ENCODE measurements at regions not wholly inside any gene's neighbourhood (a gene's known extent, or its start where the extent isn't known, plus 50 kb on each side); places are given as distances from the start of the nearest gene placed in this dataset.

DNA sequence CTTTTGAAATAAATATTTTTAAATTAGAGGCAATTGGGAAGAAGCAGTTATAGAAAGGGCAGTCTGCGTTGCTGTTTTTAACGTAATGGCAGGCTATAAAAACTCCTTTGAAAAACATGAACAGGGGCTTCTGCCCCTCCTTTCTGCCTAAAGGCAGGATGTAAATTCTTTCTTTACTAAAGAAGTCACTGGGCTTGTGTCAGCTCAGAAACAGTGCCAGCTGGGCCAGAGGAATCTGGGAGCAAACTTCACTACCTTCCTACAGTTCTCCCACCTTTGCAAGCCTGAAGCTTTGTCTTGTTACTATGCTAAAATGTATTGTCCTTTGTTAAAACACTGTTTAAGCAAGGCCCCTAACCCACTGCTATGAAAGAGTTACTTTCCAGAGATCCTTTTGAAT is 1664.8 kb downstream of the RPA4 start:
- H3K27ac ChIP-seq, result no peak overlapping the region

DNA sequence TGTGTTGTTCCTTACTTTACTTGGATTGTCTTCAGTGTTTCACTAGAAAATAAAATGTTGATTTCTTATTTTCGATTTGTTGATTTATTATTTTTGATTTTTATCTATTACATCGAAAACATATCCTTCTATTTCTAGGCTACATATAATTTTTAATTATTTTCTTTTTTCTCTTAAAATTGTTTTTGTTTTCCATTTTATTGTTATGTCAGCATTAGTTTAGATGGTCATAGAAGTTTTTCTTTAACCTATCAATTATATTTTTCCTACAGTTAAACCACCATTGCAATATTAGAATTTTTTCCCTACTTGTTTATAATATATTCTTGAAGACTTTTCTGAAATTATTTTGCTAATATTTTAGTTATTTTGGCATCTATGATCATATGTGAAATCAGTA is 1685.1 kb downstream of the RPA4 start:
- DNase-seq, result no peak
- no peaks in the 10 kb centered on the region for H3K36me3 ChIP-seq
- intact Hi-C loops (cut with DNase I), result no loop called here
- no peak overlapping the region for H3K27ac ChIP-seq
- H3K4me3 ChIP-seq (replicated peaks in 1 of 3), result no peak overlapping the region
- H3K4me1 ChIP-seq, result no peaks in the 10 kb centered on the region
- no peaks in the 10 kb centered on the region for H3K27me3 ChIP-seq
- 84 to 87% methylated on average over 2 of the region's 2 CpGs for whole genome bisulfite sequencing, 2 donors
- TF ChIP-seq POLR2A (IDR thresholded peaks at IDR 0.05), result no peak
- TF ChIP-seq, protein P1, sequence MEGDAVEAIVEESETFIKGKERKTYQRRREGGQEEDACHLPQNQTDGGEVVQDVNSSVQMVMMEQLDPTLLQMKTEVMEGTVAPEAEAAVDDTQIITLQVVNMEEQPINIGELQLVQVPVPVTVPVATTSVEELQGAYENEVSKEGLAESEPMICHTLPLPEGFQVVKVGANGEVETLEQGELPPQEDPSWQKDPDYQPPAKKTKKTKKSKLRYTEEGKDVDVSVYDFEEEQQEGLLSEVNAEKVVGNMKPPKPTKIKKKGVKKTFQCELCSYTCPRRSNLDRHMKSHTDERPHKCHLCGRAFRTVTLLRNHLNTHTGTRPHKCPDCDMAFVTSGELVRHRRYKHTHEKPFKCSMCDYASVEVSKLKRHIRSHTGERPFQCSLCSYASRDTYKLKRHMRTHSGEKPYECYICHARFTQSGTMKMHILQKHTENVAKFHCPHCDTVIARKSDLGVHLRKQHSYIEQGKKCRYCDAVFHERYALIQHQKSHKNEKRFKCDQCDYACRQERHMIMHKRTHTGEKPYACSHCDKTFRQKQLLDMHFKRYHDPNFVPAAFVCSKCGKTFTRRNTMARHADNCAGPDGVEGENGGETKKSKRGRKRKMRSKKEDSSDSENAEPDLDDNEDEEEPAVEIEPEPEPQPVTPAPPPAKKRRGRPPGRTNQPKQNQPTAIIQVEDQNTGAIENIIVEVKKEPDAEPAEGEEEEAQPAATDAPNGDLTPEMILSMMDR (IDR thresholded peaks at IDR 0.05), result no peak
- no peaks in the 10 kb centered on the region for H3K9me3 ChIP-seq

More for the DNA sequence above, 1664.8 kb downstream of the RPA4 start:
- no peak for TF ChIP-seq POLR2A (IDR thresholded peaks at IDR 0.05)
- TF ChIP-seq, protein P1 (IDR thresholded peaks at IDR 0.05), result no peak
- no peaks in the 10 kb centered on the region for H3K9me3 ChIP-seq
- H3K4me1 ChIP-seq, result no peaks in the 10 kb centered on the region
- WGBS, 2 donors, result 8 to 33% methylated on average over 2 of the region's 2 CpGs
- no peak for DNase-seq
- intact Hi-C loops (cut with DNase I), result no loop called here
- H3K4me3 ChIP-seq (replicated peaks in 1 of 3), result no peak overlapping the region
- H3K27me3 ChIP-seq, result no peaks in the 10 kb centered on the region
- H3K36me3 ChIP-seq, result no peaks in the 10 kb centered on the region

DNA sequence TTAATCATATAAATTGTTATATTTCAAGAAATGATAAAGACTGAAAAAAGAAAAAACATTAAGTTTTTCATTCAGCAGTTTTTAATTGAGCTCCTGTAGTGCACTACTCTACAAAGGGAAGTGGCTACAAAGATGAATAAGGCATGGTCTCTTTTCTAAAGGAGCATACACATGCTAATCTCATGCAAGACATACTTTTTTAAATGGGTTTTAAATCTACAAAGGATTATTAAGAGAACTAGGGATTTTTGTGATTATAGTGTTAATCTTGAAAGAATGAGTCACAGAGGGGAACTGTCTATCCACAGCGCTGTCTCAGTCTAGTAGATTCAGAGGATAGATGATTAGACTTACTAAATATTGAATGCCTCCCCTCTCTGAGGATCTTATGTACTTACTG is 1722.2 kb downstream of the RPA4 start:
- 24 to 50% methylated on average over 1 of the region's 1 CpG for WGBS, 2 donors
- H3K27me3 ChIP-seq, result no peaks in the 10 kb centered on the region
- no peaks in the 10 kb centered on the region for H3K9me3 ChIP-seq
- no peak overlapping the region for H3K4me3 ChIP-seq (replicated peaks in 1 of 3)
- intact Hi-C loops (cut with DNase I), result no loop called here
- H3K36me3 ChIP-seq, result no peaks in the 10 kb centered on the region
- no peaks in the 10 kb centered on the region for H3K4me1 ChIP-seq
- no peak for TF ChIP-seq POLR2A (IDR thresholded peaks at IDR 0.05)
- no peak for DNase-seq
- no peak overlapping the region for H3K27ac ChIP-seq

GRCh38 chrX:98607739-98608138 is 1724.0 kb downstream of the RPA4 start:
- 70 to 79% methylated on average over 2 of the region's 2 CpGs for WGBS, 2 donors

GRCh38 chrX:98627645-98628044 is 1743.9 kb downstream of the RPA4 start:
- Histone ChIP-seq H3K9me3 (no peaks in the 10 kb centered on the region), H3K4me1 (no peaks in the 10 kb centered on the region), H3K36me3 (no peaks in the 10 kb centered on the region), H3K4me3 (replicated peaks in 1 of 3) (no peak overlapping the region), H3K27me3 (no peaks in the 10 kb centered on the region), H3K27ac (no peak overlapping the region)
- intact Hi-C loops (cut with DNase I), result no loop called here
- TF ChIP-seq, protein P1 (IDR thresholded peaks at IDR 0.05), result no peak
- no peak for TF ChIP-seq POLR2A (IDR thresholded peaks at IDR 0.05)
- DNase-seq, result no peak

More at GRCh38 chrX:98607739-98608138, 1724.0 kb downstream of the RPA4 start:
- Histone ChIP-seq H3K27me3 (no peaks in the 10 kb centered on the region), H3K4me3 (replicated peaks in 1 of 3) (no peak overlapping the region), H3K36me3 (no peaks in the 10 kb centered on the region), H3K9me3 (no peaks in the 10 kb centered on the region), H3K27ac (no peak overlapping the region), H3K4me1 (no peaks in the 10 kb centered on the region)
- intact Hi-C loops (cut with DNase I), result no loop called here
- TF ChIP-seq, protein P1 (IDR thresholded peaks at IDR 0.05), result no peak
- TF ChIP-seq POLR2A (IDR thresholded peaks at IDR 0.05), result no peak
- DNase-seq, result no peak

- DNase-seq, result no peak
- no peak overlapping the region for H3K27ac ChIP-seq
- no peaks in the 10 kb centered on the region for H3K36me3 ChIP-seq
- no peak for TF ChIP-seq POLR2A (IDR thresholded peaks at IDR 0.05)
- TF ChIP-seq, protein P1 (IDR thresholded peaks at IDR 0.05), result no peak
- no peak overlapping the region for H3K4me3 ChIP-seq (replicated peaks in 1 of 3)
- no peaks in the 10 kb centered on the region for H3K9me3 ChIP-seq
- no peaks in the 10 kb centered on the region for H3K4me1 ChIP-seq
- H3K27me3 ChIP-seq, result no peaks in the 10 kb centered on the region
- intact Hi-C loops (cut with DNase I), result no loop called here
Observed at GRCh38 chrX:98637451-98637850, 1753.7 kb downstream of the RPA4 start.
